ENCODE measurements at regions not wholly inside any gene's neighbourhood (a gene's known extent, or its start where the extent isn't known, plus 50 kb on each side); places are given as distances from the start of the nearest gene placed in this dataset.

DNA sequence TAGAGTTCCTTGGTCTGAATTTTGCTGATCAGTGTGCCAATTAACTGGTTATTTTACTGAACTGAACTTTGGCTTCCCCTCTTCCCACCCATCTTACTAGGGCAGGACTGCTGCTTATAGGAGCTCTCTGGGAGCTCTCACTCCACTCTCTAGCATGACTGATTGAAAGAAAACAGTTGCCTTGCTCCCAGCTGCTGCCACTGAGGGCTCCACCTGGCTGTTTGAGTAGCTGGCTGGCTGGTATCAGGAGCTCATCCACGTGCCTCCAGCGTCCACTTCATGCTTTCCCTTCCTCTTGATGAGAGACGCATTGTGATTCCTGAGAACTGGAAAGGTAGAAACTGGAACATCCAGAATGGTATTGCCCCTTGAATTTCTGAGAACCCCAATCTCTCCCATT, 73.0 kb upstream of the KLHL13 start:
- TF ChIP-seq EZH2 (IDR thresholded peaks at IDR 0.05; ENCODE audit: insufficient read depth, poor library complexity, severe bottlenecking) (no peak), EZH2phosphoT487 (IDR thresholded peaks at IDR 0.05; ENCODE audit: insufficient read depth, low read depth) (no peak)

Data from GM23248 (cell line).